Sciatic nerve (tissue), 2 donors: ENCODE measurements at regions not wholly inside any gene's neighbourhood (a gene's known extent, or its start where the extent isn't known, plus 50 kb on each side); places are given as distances from the start of the nearest gene placed in this dataset.

Source experiments
- ATAC-seq: fragments of 200-7000 bp; cut with Tn5 transposase; one replicate; pipeline ENCODE4 v1.9.1; 2020; ENCODE audit warnings: mild to moderate bottlenecking, moderate library complexity
- DNase-seq: peaks from one replicate; pipeline ENCODE4 v3.0.0-alpha.2; 2020; ENCODE audit warnings: low spot score
- intact Hi-C: fragments of 100-400 bp; cut with DNase I; formaldehyde crosslinking; loops from one replicate; pipeline ENCODE4 v1.14.2; 2022
- donor health status: DM: no; HTN: no; CAD: no.
- donor health status: DM: no; HTN: no; CAD: no.

GRCh38 chr17:13734880-13735279 is 133.2 kb upstream of the HS3ST3A1 start:
- DNase-seq (no peak), ATAC-seq (no peak)
- intact Hi-C loops, result no loop called here

- DNase-seq (no peak), ATAC-seq (no peak)
- intact Hi-C loops, result no loop called here
Observed at GRCh38 chr17:13735444-13735843, 133.7 kb upstream of the HS3ST3A1 start.

- no peak for DNase-seq
- no peak for ATAC-seq
- intact Hi-C loops, result no loop called here
Observed at GRCh38 chr17:13735861-13736260, 134.1 kb upstream of the HS3ST3A1 start.

DNA sequence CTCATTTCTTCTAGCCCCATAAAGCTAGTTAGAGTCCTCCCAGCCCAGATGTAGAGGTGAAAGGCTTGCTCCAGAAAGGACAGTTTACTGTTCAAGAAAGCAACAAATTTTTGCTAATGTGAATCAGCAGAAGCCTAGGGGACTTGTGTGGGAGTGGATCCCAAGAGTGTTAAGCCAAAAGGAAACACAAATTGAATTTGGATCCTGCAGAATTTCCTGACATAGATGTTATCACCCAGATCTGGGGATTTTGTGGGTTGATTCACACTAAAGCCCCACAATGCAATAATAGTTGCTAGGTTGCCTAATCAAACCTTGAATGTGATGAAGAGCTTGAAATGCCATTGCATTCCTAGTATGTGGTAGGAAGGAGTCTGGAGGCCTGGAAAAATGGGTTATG is 135.2 kb upstream of the HS3ST3A1 start:
- ATAC-seq (no peak), DNase-seq (no peak)
- intact Hi-C loops, result no loop called here

- intact Hi-C loops, result no loop called here
- DNase-seq (no peak), ATAC-seq (no peak)
Observed at GRCh38 chr17:13740686-13741085, 139.0 kb upstream of the HS3ST3A1 start.

GRCh38 chr17:13741744-13742143 is 140.0 kb upstream of the HS3ST3A1 start:
- DNase-seq (no peak), ATAC-seq (no peak)
- intact Hi-C loops, result no loop called here

- DNase-seq, result no peak
- intact Hi-C loops, result no loop called here
- no peak for ATAC-seq
Observed at GRCh38 chr17:13743906-13744305, 142.2 kb upstream of the HS3ST3A1 start.

- intact Hi-C loops, result no loop called here
- DNase-seq (no peak), ATAC-seq (no peak)
Observed at GRCh38 chr17:13746404-13746803, 144.7 kb upstream of the HS3ST3A1 start.

DNA sequence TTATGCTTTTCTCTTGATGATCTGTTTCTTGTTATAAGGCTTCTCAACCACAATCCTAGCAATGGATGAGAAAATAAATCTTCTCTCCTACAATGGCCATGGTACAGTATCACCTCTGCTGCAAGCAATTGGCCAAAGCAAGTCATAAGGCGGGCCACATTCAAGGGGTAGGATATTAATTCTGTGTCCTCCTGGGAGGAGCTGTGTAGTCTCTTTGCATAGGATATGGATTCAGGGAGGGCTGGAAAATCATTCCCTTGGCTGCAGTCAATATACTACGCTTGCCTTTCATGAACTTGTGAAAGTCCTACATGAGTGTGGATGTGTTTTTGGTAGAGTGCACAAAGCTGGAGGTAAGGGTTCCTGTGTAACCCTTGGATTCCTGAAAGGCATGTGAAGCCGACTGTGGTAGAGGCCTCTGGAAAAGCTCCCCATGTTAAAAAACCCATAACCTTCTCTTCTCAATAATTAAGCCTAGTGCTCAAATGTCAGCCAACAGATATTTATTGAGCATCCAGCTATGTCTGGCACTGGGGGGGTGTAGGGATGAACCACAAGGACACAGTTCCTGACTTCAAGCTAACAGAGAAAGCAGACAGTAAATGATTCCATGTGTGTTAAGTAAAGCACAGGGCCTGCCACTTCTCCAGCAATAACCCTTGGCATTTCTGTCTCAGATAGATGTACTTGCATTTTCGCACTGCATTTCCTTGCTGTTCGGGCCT is 147.6 kb upstream of the HS3ST3A1 start:
- no peak for ATAC-seq
- intact Hi-C loops, result no loop called here
- DNase-seq, result no peak

- intact Hi-C loops, result no loop called here
- no peak for DNase-seq
- ATAC-seq, result no peak
Observed at GRCh38 chr17:13749891-13750235, 148.1 kb upstream of the HS3ST3A1 start.

- DNase-seq (no peak), ATAC-seq (no peak)
- intact Hi-C loops, result no loop called here
Observed at GRCh38 chr17:13750816-13751793, 149.4 kb upstream of the HS3ST3A1 start.

- intact Hi-C loops, result no loop called here
- no peak for DNase-seq
- ATAC-seq, result no peak
Observed at GRCh38 chr17:13753154-13753553, 151.4 kb upstream of the HS3ST3A1 start.

GRCh38 chr17:13753771-13754170 is 152.0 kb upstream of the HS3ST3A1 start:
- no peak for ATAC-seq

GRCh38 chr17:13755851-13756250 is 154.1 kb upstream of the HS3ST3A1 start:
- intact Hi-C loops, result no loop called here
- ATAC-seq, result no peak

More at GRCh38 chr17:13753771-13754170, 152.0 kb upstream of the HS3ST3A1 start:
- intact Hi-C loops, result no loop called here
- no peak for DNase-seq

GRCh38 chr17:13756763-13757162 is 155.0 kb upstream of the HS3ST3A1 start:
- ATAC-seq, result no peak
- no peak for DNase-seq
- intact Hi-C loops, result no loop called here

More at GRCh38 chr17:13755851-13756250, 154.1 kb upstream of the HS3ST3A1 start:
- no peak for DNase-seq

GRCh38 chr17:13757871-13758270 is 156.1 kb upstream of the HS3ST3A1 start:
- intact Hi-C loops, result no loop called here
- DNase-seq, result no peak
- no peak for ATAC-seq

- no peak for ATAC-seq
- no peak for DNase-seq
- intact Hi-C loops, result no loop called here
Observed at GRCh38 chr17:13759518-13760335, 158.0 kb upstream of the HS3ST3A1 start.

GRCh38 chr17:13761038-13761603 is 159.4 kb upstream of the HS3ST3A1 start:
- DNase-seq (no peak), ATAC-seq (no peak)
- intact Hi-C loops, result no loop called here

DNA sequence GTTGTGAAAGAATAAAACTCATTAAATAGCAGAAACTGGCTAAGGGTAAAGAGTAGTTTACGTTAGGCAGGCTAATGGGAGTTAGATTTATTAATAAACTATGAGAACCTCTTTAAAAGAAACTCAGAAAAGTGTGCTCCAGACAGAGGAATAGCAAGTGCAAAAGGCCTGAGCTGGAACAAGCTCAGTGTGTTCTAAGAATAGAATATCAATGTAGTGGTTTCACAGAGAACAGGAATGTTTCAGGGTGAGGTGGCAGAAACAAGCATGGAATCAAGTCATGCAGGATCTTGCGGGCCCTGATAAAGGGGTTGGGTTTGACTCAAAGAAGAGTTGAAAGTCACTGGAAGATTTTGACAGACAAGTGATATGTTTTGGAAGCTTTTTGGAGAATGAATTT is 164.0 kb upstream of the HS3ST3A1 start:
- intact Hi-C loops, result no loop called here
- DNase-seq, result no peak
- ATAC-seq, result no peak
